ELF-1 (cell line): ENCODE measurements at regions not wholly inside any gene's neighbourhood (a gene's known extent, or its start where the extent isn't known, plus 50 kb on each side); places are given as distances from the start of the nearest gene placed in this dataset.

Source experiments
- DNase-seq: peaks from one replicate; pipeline ENCODE4 v3.0.0-alpha.2; 2016; ENCODE audit warnings: low read depth, low spot score

DNA sequence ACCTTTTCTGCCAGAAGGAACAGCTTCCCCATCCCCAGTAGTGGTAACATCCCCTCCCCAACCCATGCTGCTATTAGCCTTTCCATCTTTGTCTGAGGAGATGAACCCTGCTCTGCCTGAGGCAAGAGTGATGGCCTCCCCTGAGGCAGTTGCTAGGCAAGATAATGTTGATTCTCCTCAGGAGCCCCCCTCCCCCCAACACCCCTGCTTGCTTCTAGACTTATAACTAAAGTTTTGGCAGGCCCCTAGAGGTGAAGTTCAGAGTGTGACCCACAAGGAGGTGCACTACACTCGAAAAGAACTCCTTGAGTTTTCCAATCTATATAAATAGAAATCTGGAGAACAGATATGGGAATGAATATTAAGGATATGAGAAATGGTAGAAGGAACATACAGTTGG, 962.5 kb downstream of the ADGRL3 start:
- DNase-seq: no peak

- DNase-seq: no peak
Measured at GRCh38 chr4:62161446-62161845, 961.3 kb downstream of the ADGRL3 start.

GRCh38 chr4:62159876-62160275, 959.8 kb downstream of the ADGRL3 start:
- DNase-seq: no peak

- DNase-seq: no peak
Measured at GRCh38 chr4:62159306-62159705, 959.2 kb downstream of the ADGRL3 start.

GRCh38 chr4:62156205-62156604, 956.1 kb downstream of the ADGRL3 start:
- DNase-seq: no peak

DNA sequence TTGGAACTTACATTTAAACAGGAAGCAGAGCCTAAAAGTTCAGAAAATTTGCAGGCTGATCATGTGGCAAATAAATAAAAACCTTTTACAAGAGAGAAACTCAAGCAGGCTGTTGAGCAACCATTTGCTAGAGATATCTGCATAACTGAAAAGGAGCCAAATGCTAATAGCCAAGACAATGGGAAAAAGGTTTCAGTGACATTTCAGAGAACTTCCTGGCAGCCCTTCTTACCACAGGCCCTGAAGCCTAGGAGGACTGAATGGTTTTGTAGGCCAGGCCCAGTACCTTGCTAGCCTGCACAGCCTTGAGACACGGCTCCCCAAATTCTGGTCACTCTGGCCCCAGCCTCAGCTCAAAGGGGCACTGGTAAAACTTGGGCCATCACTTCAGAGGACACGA, 945.1 kb downstream of the ADGRL3 start:
- DNase-seq: no peak

- DNase-seq: no peak
Measured at GRCh38 chr4:62144431-62144830, 944.3 kb downstream of the ADGRL3 start.

DNA sequence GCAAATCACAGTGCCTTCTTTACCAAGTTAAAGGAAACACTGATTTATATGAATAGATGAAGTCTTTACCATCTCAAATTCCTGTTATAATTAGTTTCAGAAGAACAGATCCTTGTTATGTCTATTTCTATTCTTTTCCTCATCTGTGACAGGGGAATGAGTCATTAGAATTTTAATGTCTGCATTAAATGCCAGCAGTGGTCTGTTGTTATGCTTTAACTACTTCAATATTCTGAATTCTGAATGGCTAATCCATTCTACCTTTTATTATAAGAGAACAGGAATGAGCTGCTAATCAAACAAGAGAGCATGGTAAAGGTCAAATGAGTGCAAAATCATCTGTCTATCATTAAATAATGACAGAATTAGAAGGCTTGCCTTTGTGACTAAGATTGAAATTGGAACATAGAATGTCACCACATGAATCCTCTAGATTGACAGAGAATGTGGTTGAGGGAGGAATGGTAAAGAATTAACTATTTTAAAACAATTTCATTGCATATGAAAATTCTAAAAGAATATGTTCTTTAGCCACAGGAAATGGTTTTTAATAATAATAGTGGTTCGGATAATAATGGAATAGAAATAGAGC, 935.5 kb downstream of the ADGRL3 start:
- DNase-seq: no peak

DNA sequence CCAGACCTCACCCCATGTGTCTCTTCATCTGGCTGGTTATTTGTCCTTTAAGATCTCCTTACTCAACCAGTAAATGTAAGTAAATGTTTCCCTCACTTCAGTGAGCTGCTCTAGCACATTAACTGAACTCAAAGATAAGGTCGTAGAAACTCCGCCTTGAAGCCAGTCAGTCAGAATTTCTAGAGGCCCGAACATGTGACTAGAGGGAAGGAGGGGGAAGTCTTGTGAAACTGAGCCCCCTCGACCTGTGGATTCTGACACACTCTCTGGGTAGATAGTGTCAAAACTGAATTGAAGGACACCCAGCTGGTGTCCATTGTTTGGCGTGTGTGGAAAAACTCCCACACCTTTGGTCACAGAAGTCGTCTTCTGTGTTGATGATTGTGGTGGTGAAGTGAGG, 933.9 kb downstream of the ADGRL3 start:
- DNase-seq: no peak

DNA sequence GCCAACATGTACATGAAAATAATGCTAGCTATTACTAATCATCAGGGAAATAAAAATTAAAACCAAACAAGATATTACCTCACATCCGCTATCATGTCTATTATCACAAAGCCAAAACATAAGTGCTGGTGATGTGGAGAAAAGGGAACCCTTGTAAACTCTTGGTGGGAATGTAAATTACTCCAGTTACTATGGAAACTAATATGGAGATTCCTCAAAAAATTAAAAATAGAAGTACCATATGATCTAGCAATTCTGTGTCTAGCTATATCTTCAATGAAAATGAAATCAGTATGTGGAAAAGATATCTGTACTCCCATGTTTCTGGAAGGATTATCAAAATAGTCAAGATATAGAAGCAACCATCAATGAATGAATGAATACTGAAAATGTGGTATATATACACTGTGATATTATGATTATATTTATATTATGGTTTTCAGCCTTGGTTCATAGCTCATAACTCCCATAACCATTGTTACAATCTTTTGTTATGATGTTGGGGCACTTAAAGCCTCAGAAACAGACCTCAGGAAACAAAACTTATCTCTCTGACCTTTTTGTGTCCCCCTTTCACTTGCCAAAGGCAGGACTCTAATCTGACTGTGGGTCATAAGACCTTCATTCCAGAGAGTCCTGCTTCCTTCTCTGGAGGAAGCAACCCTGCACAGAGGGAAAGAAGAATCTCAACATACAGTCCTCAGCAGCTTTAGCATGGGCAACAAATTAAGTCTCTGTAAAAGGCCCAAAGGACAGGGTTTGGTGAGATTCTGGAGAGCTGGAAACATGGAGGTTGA, 933.2 kb downstream of the ADGRL3 start:
- DNase-seq: no peak

DNA sequence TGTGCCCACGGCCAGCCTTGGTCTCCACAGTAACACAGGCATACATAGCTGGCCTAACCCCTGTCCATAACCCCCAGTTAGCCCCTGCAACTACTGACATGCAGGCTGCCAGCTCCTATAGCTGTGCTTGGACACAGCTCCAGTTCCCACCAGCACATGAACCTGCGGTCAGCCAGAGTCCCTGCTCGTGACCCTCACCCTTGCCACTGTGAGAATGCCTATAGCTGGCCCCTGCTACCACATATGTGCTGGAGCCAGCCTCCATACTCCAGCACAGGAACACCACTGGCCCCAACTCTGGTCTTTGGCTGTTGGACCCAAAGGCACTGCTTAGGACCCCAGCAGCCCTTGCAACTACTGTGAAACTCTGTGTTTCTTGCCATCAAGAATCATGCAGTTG, 930.9 kb downstream of the ADGRL3 start:
- no peak for DNase-seq

GRCh38 chr4:62130637-62131036, 930.5 kb downstream of the ADGRL3 start:
- DNase-seq: no peak

- no peak for DNase-seq
Measured at GRCh38 chr4:62130230-62130629, 930.1 kb downstream of the ADGRL3 start.
